ENCODE measurements at regions not wholly inside any gene's neighbourhood (a gene's known extent, or its start where the extent isn't known, plus 50 kb on each side); places are given as distances from the start of the nearest gene placed in this dataset.

GRCh38 chr6:165944002-165944466 is 223.6 kb downstream of the TBXT start:
- DNase-seq, result no peak

GRCh38 chr6:165941786-165942185 is 225.9 kb downstream of the TBXT start:
- no peak for DNase-seq

- no peak for DNase-seq
Observed at GRCh38 chr6:165941249-165941775, 226.3 kb downstream of the TBXT start.

- no peak for DNase-seq
Observed at GRCh38 chr6:165940366-165940765, 227.3 kb downstream of the TBXT start.

- DNase-seq, result no peak
Observed at GRCh38 chr6:165939601-165940290, 227.9 kb downstream of the TBXT start.

- DNase-seq, result no peak
Observed at GRCh38 chr6:165939047-165939446, 228.6 kb downstream of the TBXT start.

GRCh38 chr6:165937564-165938358 is 229.9 kb downstream of the TBXT start:
- no peak for DNase-seq

GRCh38 chr6:165936660-165937059 is 231.0 kb downstream of the TBXT start:
- DNase-seq, result no peak

GRCh38 chr6:165936096-165936495 is 231.6 kb downstream of the TBXT start:
- DNase-seq, result no peak

- no peak for DNase-seq
Observed at GRCh38 chr6:165931675-165932074, 236.0 kb downstream of the TBXT start.

GRCh38 chr6:165930668-165931214 is 236.9 kb downstream of the TBXT start:
- DNase-seq, result no peak

GRCh38 chr6:165929607-165930006 is 238.0 kb downstream of the TBXT start:
- no peak for DNase-seq

- no peak for DNase-seq
Observed at GRCh38 chr6:165926378-165926777, 241.3 kb downstream of the TBXT start.

- DNase-seq, result no peak
Observed at GRCh38 chr6:165925474-165926156, 242.0 kb downstream of the TBXT start.

- DNase-seq, result no peak
Observed at GRCh38 chr6:165922309-165922794, 245.3 kb downstream of the TBXT start.

- DNase-seq, result no peak
Observed at GRCh38 chr6:165920896-165921671, 246.6 kb downstream of the TBXT start.

- DNase-seq, result no peak
Observed at GRCh38 chr6:165917576-165917975, 250.1 kb downstream of the TBXT start.

GRCh38 chr6:165915022-165915770 is 252.2 kb upstream of the PDE10A start:
- no peak for DNase-seq

- no peak for DNase-seq
Observed at GRCh38 chr6:165913676-165914570, 250.9 kb upstream of the PDE10A start.

Data from cerebellar nuclear complex (tissue), 1 donor.